ENCODE measurements at regions not wholly inside any gene's neighbourhood (a gene's known extent, or its start where the extent isn't known, plus 50 kb on each side); places are given as distances from the start of the nearest gene placed in this dataset.
"Not testable (repeated sequence)": the region's sequence is repeated elsewhere in the genome, so short reads cannot be mapped to it uniquely, and the experiment has no call there.

- peak in 1 of 2 donors; percentile 40 for DNase-seq (ENCODE audit: extremely low read depth in 1 of 2, low read depth in 1 of 2)
Observed at GRCh38 chr13:28574617-28575142, 79.8 kb upstream of the FLT1 start.

GRCh38 chr13:28573595-28574373 is 78.9 kb upstream of the FLT1 start:
- DNase-seq (ENCODE audit: extremely low read depth in 1 of 2, low read depth in 1 of 2), result no peak

GRCh38 chr13:28572871-28573270 is 77.9 kb upstream of the FLT1 start:
- DNase-seq (ENCODE audit: extremely low read depth in 1 of 2, low read depth in 1 of 2), result no peak

GRCh38 chr13:28570356-28570755 is 75.4 kb upstream of the FLT1 start:
- not testable (repeated sequence) for DNase-seq (ENCODE audit: extremely low read depth in 1 of 2, low read depth in 1 of 2)

- no peak for DNase-seq (ENCODE audit: extremely low read depth in 1 of 2, low read depth in 1 of 2)
Observed at GRCh38 chr13:28569886-28570285, 75.0 kb upstream of the FLT1 start.

GRCh38 chr13:28568286-28568685 is 73.4 kb upstream of the FLT1 start:
- no peak for DNase-seq (ENCODE audit: extremely low read depth in 1 of 2, low read depth in 1 of 2)

GRCh38 chr13:28566891-28567290 is 72.0 kb upstream of the FLT1 start:
- DNase-seq (ENCODE audit: extremely low read depth in 1 of 2, low read depth in 1 of 2), result no peak

GRCh38 chr13:28566283-28566682 is 71.4 kb upstream of the FLT1 start:
- DNase-seq (ENCODE audit: extremely low read depth in 1 of 2, low read depth in 1 of 2), result no peak

- DNase-seq (ENCODE audit: extremely low read depth in 1 of 2, low read depth in 1 of 2), result no peak
Observed at GRCh38 chr13:28564030-28564429, 69.1 kb upstream of the FLT1 start.

- no peak for DNase-seq (ENCODE audit: extremely low read depth in 1 of 2, low read depth in 1 of 2)
Observed at GRCh38 chr13:28563609-28564008, 68.7 kb upstream of the FLT1 start.

GRCh38 chr13:28560612-28561011 is 65.7 kb upstream of the FLT1 start:
- no peak for DNase-seq (ENCODE audit: extremely low read depth in 1 of 2, low read depth in 1 of 2)

GRCh38 chr13:28559636-28560259 is 64.8 kb upstream of the FLT1 start:
- no peak for DNase-seq (ENCODE audit: extremely low read depth in 1 of 2, low read depth in 1 of 2)

- no peak for DNase-seq (ENCODE audit: extremely low read depth in 1 of 2, low read depth in 1 of 2)
Observed at GRCh38 chr13:28558567-28558966, 63.6 kb upstream of the FLT1 start.

GRCh38 chr13:28557725-28558520 is 63.0 kb upstream of the FLT1 start:
- DNase-seq (ENCODE audit: extremely low read depth in 1 of 2, low read depth in 1 of 2), result no peak

GRCh38 chr13:28555096-28555495 is 60.2 kb upstream of the FLT1 start:
- no peak for DNase-seq (ENCODE audit: extremely low read depth in 1 of 2, low read depth in 1 of 2)

- no peak for DNase-seq (ENCODE audit: extremely low read depth in 1 of 2, low read depth in 1 of 2)
Observed at GRCh38 chr13:28553971-28554370, 59.0 kb upstream of the FLT1 start.

GRCh38 chr13:28552288-28552687 is 57.4 kb upstream of the FLT1 start:
- DNase-seq (ENCODE audit: extremely low read depth in 1 of 2, low read depth in 1 of 2), result no peak

GRCh38 chr13:28551498-28551895 is 56.6 kb upstream of the FLT1 start:
- DNase-seq (ENCODE audit: extremely low read depth in 1 of 2, low read depth in 1 of 2), result no peak

- DNase-seq (ENCODE audit: extremely low read depth in 1 of 2, low read depth in 1 of 2), result no peak
Observed at GRCh38 chr13:28550721-28551497, 56.0 kb upstream of the FLT1 start.

- DNase-seq (ENCODE audit: extremely low read depth in 1 of 2, low read depth in 1 of 2), result no peak
Observed at GRCh38 chr13:28550091-28550490, 55.2 kb upstream of the FLT1 start.

GRCh38 chr13:28548872-28549271 is 53.9 kb upstream of the FLT1 start:
- no peak for DNase-seq (ENCODE audit: extremely low read depth in 1 of 2, low read depth in 1 of 2)

All from stimulated activated CD8-positive, alpha-beta memory T cell treated with anti-CD3 and anti-CD28 coated beads, Interleukin-7, amount 100 ng/mL, for 48 hours (primary cell).